ENCODE measurements at regions not wholly inside any gene's neighbourhood (a gene's known extent, or its start where the extent isn't known, plus 50 kb on each side); places are given as distances from the start of the nearest gene placed in this dataset.

DNA sequence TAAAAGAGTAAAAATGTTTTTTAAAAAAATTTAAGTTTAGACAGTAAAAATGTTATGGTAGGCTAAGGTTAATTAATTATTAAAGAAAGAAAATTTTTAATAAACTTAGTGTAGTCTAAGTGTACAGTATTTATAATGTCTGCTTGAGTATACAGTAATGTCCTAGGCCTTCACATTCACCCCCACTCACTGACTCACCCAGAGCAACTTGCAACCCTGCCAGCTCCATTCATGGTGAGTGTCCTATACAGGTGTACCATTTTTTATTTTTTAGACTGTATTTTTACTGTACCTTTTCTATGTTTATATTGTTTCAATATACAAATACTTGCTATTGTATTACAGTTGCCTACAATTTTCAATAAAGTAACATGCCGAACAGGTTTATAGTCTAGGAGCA is 234.1 kb downstream of the AUH start:
- ChIA-PET POLR2A (no interaction called here), CTCF (interaction anchor here (1.0 kb wide), 1 partner anchor 212 kb away, joined by 4 read pairs; no protein-coding TSS in a partner anchor)
- DNase-seq (ENCODE audit: extremely low spot score), result no peak
- TF ChIP-seq, protein P1, sequence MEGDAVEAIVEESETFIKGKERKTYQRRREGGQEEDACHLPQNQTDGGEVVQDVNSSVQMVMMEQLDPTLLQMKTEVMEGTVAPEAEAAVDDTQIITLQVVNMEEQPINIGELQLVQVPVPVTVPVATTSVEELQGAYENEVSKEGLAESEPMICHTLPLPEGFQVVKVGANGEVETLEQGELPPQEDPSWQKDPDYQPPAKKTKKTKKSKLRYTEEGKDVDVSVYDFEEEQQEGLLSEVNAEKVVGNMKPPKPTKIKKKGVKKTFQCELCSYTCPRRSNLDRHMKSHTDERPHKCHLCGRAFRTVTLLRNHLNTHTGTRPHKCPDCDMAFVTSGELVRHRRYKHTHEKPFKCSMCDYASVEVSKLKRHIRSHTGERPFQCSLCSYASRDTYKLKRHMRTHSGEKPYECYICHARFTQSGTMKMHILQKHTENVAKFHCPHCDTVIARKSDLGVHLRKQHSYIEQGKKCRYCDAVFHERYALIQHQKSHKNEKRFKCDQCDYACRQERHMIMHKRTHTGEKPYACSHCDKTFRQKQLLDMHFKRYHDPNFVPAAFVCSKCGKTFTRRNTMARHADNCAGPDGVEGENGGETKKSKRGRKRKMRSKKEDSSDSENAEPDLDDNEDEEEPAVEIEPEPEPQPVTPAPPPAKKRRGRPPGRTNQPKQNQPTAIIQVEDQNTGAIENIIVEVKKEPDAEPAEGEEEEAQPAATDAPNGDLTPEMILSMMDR (IDR thresholded peaks at IDR 0.05; ENCODE audit: control extremely low read depth, extremely low read depth, low read depth, missing control alignments), result no peak

DNA sequence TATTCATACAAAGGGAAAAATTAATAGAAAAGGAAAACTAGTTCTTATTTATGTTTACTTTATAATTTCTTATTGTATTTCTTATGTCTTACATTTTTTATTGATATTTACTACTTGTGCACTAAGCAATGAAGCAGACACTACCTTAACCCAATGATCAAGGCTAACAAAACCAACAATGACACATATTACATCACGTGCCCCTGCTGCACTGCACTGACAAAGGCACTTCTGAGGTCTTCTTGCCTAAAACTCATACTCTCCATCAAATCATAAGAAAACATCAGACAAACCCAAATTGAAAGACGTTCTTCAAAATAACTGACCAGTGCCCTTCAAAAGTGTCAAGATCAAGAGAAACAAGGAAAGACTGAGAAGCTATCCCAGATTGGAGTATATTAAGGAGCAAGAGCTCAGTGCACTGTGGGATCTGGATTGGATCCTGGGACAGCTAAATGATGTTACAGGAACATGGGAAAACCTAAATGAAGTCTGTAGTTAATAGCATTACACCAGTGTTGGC is 230.9 kb downstream of the AUH start:
- ChIA-PET POLR2A (no interaction called here), CTCF (interaction anchor here (0.6 to 0.8 kb wide), 2 partner anchors 18 to 991 kb away, joined by 3 read pairs; no protein-coding TSS in a partner anchor)
- DNase-seq (ENCODE audit: extremely low spot score), result no peak
- TF ChIP-seq, protein P1 (IDR thresholded peaks at IDR 0.05; ENCODE audit: control extremely low read depth, extremely low read depth, low read depth, missing control alignments), result no peak

DNA sequence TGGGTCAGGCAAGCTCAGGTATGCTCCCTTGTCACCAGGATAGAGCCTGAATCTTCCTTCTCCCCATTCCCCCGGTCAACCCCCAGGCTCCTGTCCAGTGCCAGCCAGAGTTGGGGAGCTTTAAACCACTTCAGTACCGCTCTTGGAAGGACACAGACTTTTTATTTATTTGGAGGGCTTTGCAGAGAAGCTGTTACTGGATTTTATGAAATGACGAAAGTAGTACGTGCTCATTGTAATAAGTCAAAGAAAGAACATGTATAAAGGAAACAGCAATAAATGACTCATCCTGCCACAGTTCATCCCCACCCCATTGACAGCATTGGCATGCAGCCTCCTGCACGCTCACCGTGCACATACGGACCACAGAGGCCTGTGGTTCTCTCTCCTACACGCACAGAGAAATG is 230.3 kb downstream of the AUH start:
- ChIA-PET POLR2A (no interaction called here), CTCF (interaction anchor here (0.6 to 0.8 kb wide), 2 partner anchors 17 to 992 kb away, joined by 3 read pairs; no protein-coding TSS in a partner anchor)
- TF ChIP-seq, protein P1 (IDR thresholded peaks at IDR 0.05; ENCODE audit: control extremely low read depth, extremely low read depth, low read depth, missing control alignments), result no peak
- no peak for DNase-seq (ENCODE audit: extremely low spot score)

DNA sequence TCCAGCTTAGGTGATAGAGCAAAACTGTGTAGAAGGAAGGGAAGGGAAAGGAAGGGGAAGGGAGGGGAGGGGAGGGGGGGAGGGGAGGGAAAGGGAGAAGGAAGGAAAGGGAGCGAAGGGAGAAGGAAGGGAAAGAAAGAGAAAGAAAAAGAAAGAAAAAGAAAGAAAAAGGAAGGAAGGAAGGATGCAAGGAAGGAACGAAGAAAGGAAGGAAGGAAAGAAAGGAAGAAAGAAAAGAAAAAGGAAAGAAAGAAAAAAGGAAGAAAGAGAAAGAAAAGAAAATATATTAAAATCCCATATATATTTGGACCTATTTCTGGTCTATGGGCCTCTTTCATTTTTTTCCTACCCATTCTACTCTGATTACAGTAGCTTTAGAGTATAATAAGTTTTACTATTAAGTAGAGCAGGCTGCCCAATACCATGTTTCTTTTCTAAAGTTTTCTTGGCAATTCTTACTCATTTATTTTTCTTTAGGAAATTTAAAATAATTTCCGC is 229.1 kb downstream of the AUH start:
- ChIA-PET CTCF (interaction anchor here (0.9 kb wide), 1 partner anchor 20 kb away, joined by 3 read pairs; no protein-coding TSS in a partner anchor), POLR2A (no interaction called here)
- TF ChIP-seq, protein P1 (IDR thresholded peaks at IDR 0.05; ENCODE audit: control extremely low read depth, extremely low read depth, low read depth, missing control alignments), result no peak
- DNase-seq (ENCODE audit: extremely low spot score), result no peak

DNA sequence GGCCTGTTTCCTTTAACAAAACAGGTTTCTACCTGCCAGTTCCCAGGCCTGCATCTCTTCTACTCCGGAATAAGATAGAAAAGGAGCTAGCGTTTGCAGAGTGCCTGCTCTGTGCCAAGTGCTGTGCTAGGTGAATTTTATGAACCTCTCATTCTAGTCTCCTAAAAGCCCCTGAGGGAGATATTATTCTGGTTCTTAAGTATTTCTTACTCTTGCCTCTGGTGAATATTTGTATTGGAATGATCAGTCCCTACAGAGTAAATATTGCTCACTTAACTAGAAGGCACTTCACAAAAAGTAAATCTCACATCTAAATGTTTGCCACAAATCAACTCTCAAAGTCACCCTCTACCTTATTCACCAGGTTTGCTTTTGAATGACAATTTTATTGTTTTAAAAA is 227.1 kb downstream of the AUH start:
- POLR2A ChIA-PET, result no interaction called here
- DNase-seq (ENCODE audit: extremely low spot score), result no peak
- CTCF ChIA-PET, result no interaction called here
- TF ChIP-seq, protein P1 (IDR thresholded peaks at IDR 0.05; ENCODE audit: control extremely low read depth, extremely low read depth, low read depth, missing control alignments), result no peak

DNA sequence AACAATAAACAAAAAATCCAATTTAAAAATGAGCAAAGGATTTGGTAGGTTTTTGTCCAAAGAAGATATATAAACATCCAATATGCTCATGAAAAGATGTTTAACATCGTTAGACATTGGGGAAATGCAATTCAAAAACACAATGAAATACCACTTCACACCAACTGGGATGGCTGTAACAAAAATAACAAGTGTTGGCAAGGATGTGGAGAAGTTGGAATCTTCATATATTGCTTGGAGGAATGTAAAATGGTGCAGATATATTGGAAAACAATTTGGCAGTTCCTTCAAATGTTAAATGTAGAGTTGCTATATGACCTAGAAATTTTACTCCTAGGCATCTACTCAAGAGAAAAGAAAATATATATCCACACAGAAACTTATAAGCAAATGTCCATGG is 224.3 kb downstream of the AUH start:
- no peak for DNase-seq (ENCODE audit: extremely low spot score)
- ChIA-PET CTCF (no interaction called here), POLR2A (no interaction called here)
- TF ChIP-seq, protein P1 (IDR thresholded peaks at IDR 0.05; ENCODE audit: control extremely low read depth, extremely low read depth, low read depth, missing control alignments), result no peak

Data from GM10248 (cell line).